HG02970 (cell line): ENCODE measurements at regions not wholly inside any gene's neighbourhood (a gene's known extent, or its start where the extent isn't known, plus 50 kb on each side); places are given as distances from the start of the nearest gene placed in this dataset.

Experiments
- ATAC-seq: cut with Tn5 transposase; IDR thresholded peaks from one replicate; pipeline ENCODE4 v1.9.1; 2021; ENCODE audit warnings: mild to moderate bottlenecking, moderate library complexity, moderate number of reproducible peaks; ENCODE audit not compliant: unreplicated experiment, low FRiP score

- no peak for ATAC-seq
These were observed 51.0 kb upstream of the TNC start for GRCh38 chr9:115169003-115169402.

GRCh38 chr9:115170358-115171073 lies 52.6 kb upstream of the TNC start:
- ATAC-seq = no peak

- no peak for ATAC-seq
These were observed 54.0 kb upstream of the TNC start for GRCh38 chr9:115171921-115172388.

GRCh38 chr9:115182264-115182663 lies 64.3 kb upstream of the TNC start:
- no peak for ATAC-seq

- no peak for ATAC-seq
These were observed 65.5 kb upstream of the TNC start for GRCh38 chr9:115183436-115183835.

GRCh38 chr9:115189686-115190085 lies 71.7 kb upstream of the TNC start:
- no peak for ATAC-seq

- ATAC-seq = no peak
These were observed 73.7 kb upstream of the TNC start for GRCh38 chr9:115191667-115192066.

- no peak for ATAC-seq
These were observed 74.3 kb upstream of the TNC start for GRCh38 chr9:115192280-115192679.

- no peak for ATAC-seq
These were observed 75.0 kb upstream of the TNC start for GRCh38 chr9:115192835-115193525.

- no peak for ATAC-seq
These were observed 75.8 kb upstream of the TNC start for GRCh38 chr9:115193777-115194176.

GRCh38 chr9:115194216-115194615 lies 76.3 kb upstream of the TNC start:
- no peak for ATAC-seq

GRCh38 chr9:115195912-115196311 lies 78.0 kb upstream of the TNC start:
- no peak for ATAC-seq

- no peak for ATAC-seq
These were observed 79.0 kb upstream of the TNC start for GRCh38 chr9:115196919-115197318.

- no peak for ATAC-seq
These were observed 80.0 kb upstream of the TNC start for GRCh38 chr9:115198001-115198400.

GRCh38 chr9:115200711-115201505 lies 83.0 kb upstream of the TNC start:
- no peak for ATAC-seq

- no peak for ATAC-seq
These were observed 84.2 kb upstream of the TNC start for GRCh38 chr9:115202181-115202580.

GRCh38 chr9:115202960-115203751 lies 85.2 kb upstream of the TNC start:
- ATAC-seq = no peak

GRCh38 chr9:115204904-115205453 lies 87.0 kb upstream of the TNC start:
- no peak for ATAC-seq

- ATAC-seq = peak; percentile 49
These were observed 89.3 kb upstream of the TNC start for GRCh38 chr9:115207003-115207836.
